H1 (cell line): ENCODE measurements at regions not wholly inside any gene's neighbourhood (a gene's known extent, or its start where the extent isn't known, plus 50 kb on each side); places are given as distances from the start of the nearest gene placed in this dataset.

Source experiments
- CTCF ChIA-PET: fragments of 300-600 bp; sonication (Branson Sonifier 250); formaldehyde crosslinking; loops from one replicate; lab custom pipeline; 2021; ENCODE audit not compliant: partially characterized antibody; lab: Charles Lee
- POLR2A ChIA-PET: fragments of 300-600 bp; sonication (Branson Sonifier 250); formaldehyde crosslinking; loops from one replicate; lab custom pipeline; 2021; ENCODE audit warnings: inconsistent platforms; ENCODE audit not compliant: partially characterized antibody; lab: Charles Lee
- DNase-seq, 2 experiments: peaks; one replicate each; pipeline versions ENCODE4 v3.0.0 to v3.0.0-alpha.2; 2010 to 2022; ENCODE audit warnings: low spot score in 2 of 2, low read depth in 1 of 2, mixed read lengths in 1 of 2
- FAIRE-seq: peaks from 2 replicates; lab custom pipeline; 2011; peaks lifted over from hg19 to GRCh38; lab: Jason Lieb, UNC
- H2AFZ ChIP-seq: 2 replicates; pipeline ENCODE4 v1.8.1; 2012; ENCODE audit warnings: low read length, inconsistent platforms
- H2AK5ac ChIP-seq: 2 replicates; pipeline ENCODE4 v1.6.1; 2013; ENCODE audit warnings: low read depth, low read length
- H2BK120ac ChIP-seq: replicated peaks from 2 replicates; pipeline ENCODE3; 2013; ENCODE audit warnings: low read depth, low read length, inconsistent platforms
- H2BK12ac ChIP-seq: 2 replicates; pipeline ENCODE4 v1.6.1; 2013; ENCODE audit warnings: low read depth, low read length
- H2BK15ac ChIP-seq: 2 replicates; pipeline ENCODE4 v1.6.1; 2013; ENCODE audit warnings: low read length
- H2BK20ac ChIP-seq: 2 replicates; pipeline ENCODE4 v1.6.1; 2013; ENCODE audit warnings: low read length
- H2BK5ac ChIP-seq: 2 replicates; pipeline ENCODE4 v1.6.1; 2013; ENCODE audit warnings: low read depth, low read length
- H3K14ac ChIP-seq: 2 replicates; pipeline ENCODE4 v1.6.1; 2013; ENCODE audit warnings: inconsistent platforms; ENCODE audit not compliant: insufficient read length
- H3K18ac ChIP-seq: 2 replicates; pipeline ENCODE4 v1.6.1; 2013; ENCODE audit warnings: low read length; ENCODE audit errors: extremely low read depth
- H3K23ac ChIP-seq: 2 replicates; pipeline ENCODE4 v1.6.1; 2013; ENCODE audit warnings: inconsistent platforms; ENCODE audit not compliant: insufficient read length
- H3K23me2 ChIP-seq: 2 replicates; pipeline ENCODE4 v1.6.1; 2013; ENCODE audit warnings: low read depth, low read length
- H3K27ac ChIP-seq: 2 replicates; pipeline ENCODE4 v1.6.1; 2011; ENCODE audit warnings: low read depth, low read length, inconsistent platforms
- H3K27me3 ChIP-seq, 4 experiments: replicated peaks in 1 of 4; 1 replicate in 1 of 4; 2 replicates in 3 of 4; pipeline versions ENCODE4 v1.6.1 to v1.8.1; 2011 to 2013; ENCODE audit warnings: low read length in 3 of 4, mild to moderate bottlenecking in 3 of 4, inconsistent platforms in 2 of 4, mixed read lengths in 2 of 4, moderate library complexity in 1 of 4; ENCODE audit not compliant: control insufficient read depth in 3 of 4, insufficient read depth in 3 of 4; ENCODE audit errors: extremely low read depth in 1 of 4
- H3K36me3 ChIP-seq, 4 experiments: 2 replicates each; pipeline versions ENCODE4 v1.6.1 to v1.8.1; 2011 to 2013; ENCODE audit warnings: mild to moderate bottlenecking in 4 of 4, low read length in 3 of 4, moderate library complexity in 2 of 4, control low read depth in 1 of 4, inconsistent platforms in 1 of 4; ENCODE audit not compliant: insufficient read depth in 4 of 4, control insufficient read depth in 2 of 4
- H3K4ac ChIP-seq: replicated peaks from 2 replicates; pipeline ENCODE3; 2013; ENCODE audit warnings: low read length, low read depth, mixed read lengths, inconsistent platforms; ENCODE audit not compliant: insufficient read length
- H3K4me1 ChIP-seq, 4 experiments: replicated peaks in 1 of 4; 1 replicate in 1 of 4; 2 replicates in 3 of 4; pipeline versions ENCODE4 v1.6.1 to v1.8.1; 2011 to 2013; ENCODE audit warnings: low read length in 3 of 4, inconsistent platforms in 2 of 4, mixed read lengths in 1 of 4; ENCODE audit not compliant: insufficient read depth in 4 of 4, control insufficient read depth in 3 of 4
- H3K4me2 ChIP-seq, 2 experiments: 2 replicates each; pipeline versions ENCODE4 v1.6.1 to v1.8.1; 2011 to 2013; ENCODE audit warnings: low read depth in 2 of 2, low read length in 2 of 2, control low read depth in 1 of 2, inconsistent platforms in 1 of 2, mild to moderate bottlenecking in 1 of 2; ENCODE audit not compliant: insufficient read depth in 1 of 2
- H3K4me3 ChIP-seq, 4 experiments: fragments of 200-600, 300-600 bp in 1 of 4; sonication (generic), shearing (Covaris generic), sonication (Bioruptor Twin) in 1 of 4; 2 replicates each; pipeline versions ENCODE4 v1.5.1 to v1.8.1; 2011 to 2016; ENCODE audit warnings: low read length in 4 of 4, low read depth in 3 of 4, control low read depth in 2 of 4, inconsistent platforms in 2 of 4, mild to moderate bottlenecking in 2 of 4, mixed read lengths in 1 of 4, moderate library complexity in 1 of 4; ENCODE audit not compliant: insufficient read depth in 2 of 4; ENCODE audit errors: extremely low read depth in 1 of 4
- H3K56ac ChIP-seq: replicated peaks from 2 replicates; pipeline ENCODE3; 2013; ENCODE audit warnings: low read depth, mild to moderate bottlenecking, mixed read lengths, low read length, inconsistent platforms; ENCODE audit not compliant: insufficient read length
- H3K79me1 ChIP-seq: 2 replicates; pipeline ENCODE4 v1.6.1; 2013; ENCODE audit warnings: low read depth, low read length, control low read depth
- H3K79me2 ChIP-seq, 2 experiments: 2 replicates each; pipeline versions ENCODE4 v1.6.1 to v1.8.1; 2012 to 2013; ENCODE audit warnings: low read length in 2 of 2, mild to moderate bottlenecking in 2 of 2, inconsistent platforms in 1 of 2; ENCODE audit not compliant: insufficient read depth in 2 of 2, control insufficient read depth in 1 of 2
- H3K9ac ChIP-seq, 4 experiments: replicated peaks in 1 of 4; 1 replicate in 1 of 4; 2 replicates in 3 of 4; pipeline versions ENCODE4 v1.6.1 to v1.8.1; 2011 to 2013; ENCODE audit warnings: low read depth in 3 of 4, low read length in 3 of 4, control low read depth in 2 of 4, mild to moderate bottlenecking in 2 of 4, moderate library complexity in 2 of 4, inconsistent platforms in 1 of 4; ENCODE audit errors: extremely low read depth in 1 of 4
- H3K9me3 ChIP-seq, 2 experiments: 2 replicates each; pipeline versions ENCODE4 v1.6.1 to v1.8.1; 2012 to 2013; ENCODE audit warnings: mild to moderate bottlenecking in 2 of 2, moderate library complexity in 2 of 2, control low read depth in 1 of 2, inconsistent platforms in 1 of 2, low read depth in 1 of 2, low read length in 1 of 2, mixed read lengths in 1 of 2; ENCODE audit not compliant: insufficient read depth in 2 of 2
- H4K20me1 ChIP-seq, 2 experiments: replicated peaks in 1 of 2; 2 replicates each; pipeline versions ENCODE3 to v1.8.1; 2011 to 2013; ENCODE audit warnings: inconsistent platforms in 2 of 2, low read length in 2 of 2, mild to moderate bottlenecking in 1 of 2; ENCODE audit not compliant: insufficient read depth in 2 of 2, control insufficient read depth in 1 of 2
- H4K5ac ChIP-seq: 2 replicates; pipeline ENCODE4 v1.6.1; 2013; ENCODE audit warnings: low read length, low read depth, mixed read lengths, inconsistent platforms; ENCODE audit not compliant: insufficient read length
- H4K8ac ChIP-seq: 2 replicates; pipeline ENCODE4 v1.8.0; 2013; ENCODE audit warnings: mild to moderate bottlenecking, moderate library complexity, low read length, inconsistent platforms; ENCODE audit not compliant: insufficient read depth; ENCODE audit errors: extremely low read depth
- H4K91ac ChIP-seq: replicated peaks from 2 replicates; pipeline ENCODE3; 2013; ENCODE audit warnings: low read length, mixed read lengths, inconsistent platforms; ENCODE audit not compliant: insufficient read length
- BRCA1 ChIP-seq: IDR thresholded peaks from 2 replicates; pipeline ENCODE4 v1.6.1; 2012; ENCODE audit warnings: low read depth, low read length, improper control_type of control experiment
- TF ChIP-seq, protein P1 (sequence below): fragments of 300-600 bp; sonication (generic); IDR thresholded peaks from 2 replicates; pipeline ENCODE4 v1.7.1; 2012; ENCODE audit warnings: low read length, moderate library complexity, mild to moderate bottlenecking, inconsistent platforms; ENCODE audit not compliant: insufficient replicate concordance

DNA sequence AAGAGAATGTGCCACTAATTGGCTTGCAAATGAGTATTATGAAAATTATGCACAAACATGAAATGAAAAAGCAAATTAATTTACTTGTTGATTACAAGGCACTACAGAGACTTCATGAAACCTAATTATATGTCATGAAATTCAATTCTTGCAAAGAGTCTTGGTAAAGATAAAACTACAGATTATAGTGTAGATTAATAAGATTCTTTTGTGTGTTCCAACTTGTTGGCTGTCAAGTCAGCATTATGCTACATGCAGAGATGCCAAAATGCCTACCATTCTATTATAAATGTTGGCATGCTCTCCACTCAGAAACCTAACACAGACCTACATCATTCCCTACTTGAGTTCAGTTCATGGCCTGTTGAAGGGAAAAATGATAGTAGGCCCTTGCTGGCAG lies 97.2 kb upstream of the KITLG start:
- Histone ChIP-seq H3K27me3 (no peaks in the 10 kb centered on the region), H4K91ac (no peak overlapping the region), H3K9ac (no peak overlapping the region), H3K23me2 (no peaks in the 10 kb centered on the region), H2BK12ac (no peak overlapping the region), H2BK20ac (no peak overlapping the region), H3K79me2 (no peaks in the 10 kb centered on the region), H3K23ac (no peak overlapping the region), H3K14ac (no peak overlapping the region), H3K4me1 (no peaks in the 10 kb centered on the region), H2AK5ac (no peak overlapping the region), H3K56ac (no peak overlapping the region), H3K4me3 (no peak overlapping the region), H2AFZ (no peak overlapping the region), H4K8ac (no peak overlapping the region), H2BK120ac (no peak overlapping the region), H2BK15ac (no peak overlapping the region), H2BK5ac (no peak overlapping the region), H3K27ac (no peak overlapping the region), H3K4ac (no peak overlapping the region), H4K20me1 (no peaks in the 10 kb centered on the region), H4K5ac (no peak overlapping the region), H3K4me2 (no peak overlapping the region), H3K18ac (no peak overlapping the region), H3K9me3 (0 out of 4 replicates have a peak, but pooled peaks cover 0 to 5% of the 10 kb centered on the region in 2 experiments), H3K79me1 (no peaks in the 10 kb centered on the region), H3K36me3 (no peaks in the 10 kb centered on the region)
- FAIRE-seq = no peak
- DNase-seq = no peak
- ChIA-PET POLR2A (no interaction called here), CTCF (no interaction called here)
- TF ChIP-seq, protein P1, sequence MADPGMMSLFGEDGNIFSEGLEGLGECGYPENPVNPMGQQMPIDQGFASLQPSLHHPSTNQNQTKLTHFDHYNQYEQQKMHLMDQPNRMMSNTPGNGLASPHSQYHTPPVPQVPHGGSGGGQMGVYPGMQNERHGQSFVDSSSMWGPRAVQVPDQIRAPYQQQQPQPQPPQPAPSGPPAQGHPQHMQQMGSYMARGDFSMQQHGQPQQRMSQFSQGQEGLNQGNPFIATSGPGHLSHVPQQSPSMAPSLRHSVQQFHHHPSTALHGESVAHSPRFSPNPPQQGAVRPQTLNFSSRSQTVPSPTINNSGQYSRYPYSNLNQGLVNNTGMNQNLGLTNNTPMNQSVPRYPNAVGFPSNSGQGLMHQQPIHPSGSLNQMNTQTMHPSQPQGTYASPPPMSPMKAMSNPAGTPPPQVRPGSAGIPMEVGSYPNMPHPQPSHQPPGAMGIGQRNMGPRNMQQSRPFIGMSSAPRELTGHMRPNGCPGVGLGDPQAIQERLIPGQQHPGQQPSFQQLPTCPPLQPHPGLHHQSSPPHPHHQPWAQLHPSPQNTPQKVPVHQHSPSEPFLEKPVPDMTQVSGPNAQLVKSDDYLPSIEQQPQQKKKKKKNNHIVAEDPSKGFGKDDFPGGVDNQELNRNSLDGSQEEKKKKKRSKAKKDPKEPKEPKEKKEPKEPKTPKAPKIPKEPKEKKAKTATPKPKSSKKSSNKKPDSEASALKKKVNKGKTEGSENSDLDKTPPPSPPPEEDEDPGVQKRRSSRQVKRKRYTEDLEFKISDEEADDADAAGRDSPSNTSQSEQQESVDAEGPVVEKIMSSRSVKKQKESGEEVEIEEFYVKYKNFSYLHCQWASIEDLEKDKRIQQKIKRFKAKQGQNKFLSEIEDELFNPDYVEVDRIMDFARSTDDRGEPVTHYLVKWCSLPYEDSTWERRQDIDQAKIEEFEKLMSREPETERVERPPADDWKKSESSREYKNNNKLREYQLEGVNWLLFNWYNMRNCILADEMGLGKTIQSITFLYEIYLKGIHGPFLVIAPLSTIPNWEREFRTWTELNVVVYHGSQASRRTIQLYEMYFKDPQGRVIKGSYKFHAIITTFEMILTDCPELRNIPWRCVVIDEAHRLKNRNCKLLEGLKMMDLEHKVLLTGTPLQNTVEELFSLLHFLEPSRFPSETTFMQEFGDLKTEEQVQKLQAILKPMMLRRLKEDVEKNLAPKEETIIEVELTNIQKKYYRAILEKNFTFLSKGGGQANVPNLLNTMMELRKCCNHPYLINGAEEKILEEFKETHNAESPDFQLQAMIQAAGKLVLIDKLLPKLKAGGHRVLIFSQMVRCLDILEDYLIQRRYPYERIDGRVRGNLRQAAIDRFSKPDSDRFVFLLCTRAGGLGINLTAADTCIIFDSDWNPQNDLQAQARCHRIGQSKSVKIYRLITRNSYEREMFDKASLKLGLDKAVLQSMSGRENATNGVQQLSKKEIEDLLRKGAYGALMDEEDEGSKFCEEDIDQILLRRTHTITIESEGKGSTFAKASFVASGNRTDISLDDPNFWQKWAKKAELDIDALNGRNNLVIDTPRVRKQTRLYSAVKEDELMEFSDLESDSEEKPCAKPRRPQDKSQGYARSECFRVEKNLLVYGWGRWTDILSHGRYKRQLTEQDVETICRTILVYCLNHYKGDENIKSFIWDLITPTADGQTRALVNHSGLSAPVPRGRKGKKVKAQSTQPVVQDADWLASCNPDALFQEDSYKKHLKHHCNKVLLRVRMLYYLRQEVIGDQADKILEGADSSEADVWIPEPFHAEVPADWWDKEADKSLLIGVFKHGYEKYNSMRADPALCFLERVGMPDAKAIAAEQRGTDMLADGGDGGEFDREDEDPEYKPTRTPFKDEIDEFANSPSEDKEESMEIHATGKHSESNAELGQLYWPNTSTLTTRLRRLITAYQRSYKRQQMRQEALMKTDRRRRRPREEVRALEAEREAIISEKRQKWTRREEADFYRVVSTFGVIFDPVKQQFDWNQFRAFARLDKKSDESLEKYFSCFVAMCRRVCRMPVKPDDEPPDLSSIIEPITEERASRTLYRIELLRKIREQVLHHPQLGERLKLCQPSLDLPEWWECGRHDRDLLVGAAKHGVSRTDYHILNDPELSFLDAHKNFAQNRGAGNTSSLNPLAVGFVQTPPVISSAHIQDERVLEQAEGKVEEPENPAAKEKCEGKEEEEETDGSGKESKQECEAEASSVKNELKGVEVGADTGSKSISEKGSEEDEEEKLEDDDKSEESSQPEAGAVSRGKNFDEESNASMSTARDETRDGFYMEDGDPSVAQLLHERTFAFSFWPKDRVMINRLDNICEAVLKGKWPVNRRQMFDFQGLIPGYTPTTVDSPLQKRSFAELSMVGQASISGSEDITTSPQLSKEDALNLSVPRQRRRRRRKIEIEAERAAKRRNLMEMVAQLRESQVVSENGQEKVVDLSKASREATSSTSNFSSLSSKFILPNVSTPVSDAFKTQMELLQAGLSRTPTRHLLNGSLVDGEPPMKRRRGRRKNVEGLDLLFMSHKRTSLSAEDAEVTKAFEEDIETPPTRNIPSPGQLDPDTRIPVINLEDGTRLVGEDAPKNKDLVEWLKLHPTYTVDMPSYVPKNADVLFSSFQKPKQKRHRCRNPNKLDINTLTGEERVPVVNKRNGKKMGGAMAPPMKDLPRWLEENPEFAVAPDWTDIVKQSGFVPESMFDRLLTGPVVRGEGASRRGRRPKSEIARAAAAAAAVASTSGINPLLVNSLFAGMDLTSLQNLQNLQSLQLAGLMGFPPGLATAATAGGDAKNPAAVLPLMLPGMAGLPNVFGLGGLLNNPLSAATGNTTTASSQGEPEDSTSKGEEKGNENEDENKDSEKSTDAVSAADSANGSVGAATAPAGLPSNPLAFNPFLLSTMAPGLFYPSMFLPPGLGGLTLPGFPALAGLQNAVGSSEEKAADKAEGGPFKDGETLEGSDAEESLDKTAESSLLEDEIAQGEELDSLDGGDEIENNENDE = no peak
- no peak for TF ChIP-seq BRCA1
